ENCODE measurements at regions not wholly inside any gene's neighbourhood (a gene's known extent, or its start where the extent isn't known, plus 50 kb on each side); places are given as distances from the start of the nearest gene placed in this dataset.

GRCh38 chr3:88573472-88573871 is 423.7 kb downstream of the C3orf38 start:
- H3K4me1 ChIP-seq (ENCODE audit: control insufficient read depth, extremely low read depth, insufficient read depth, low read length) = no peaks in the 10 kb centered on the region
- no peak for DNase-seq (ENCODE audit: low read depth in 2 of 2)
- no peak overlapping the region for H3K27ac ChIP-seq (ENCODE audit: insufficient read depth, low read length)
- no peaks in the 10 kb centered on the region for H3K36me3 ChIP-seq (ENCODE audit: control insufficient read depth, insufficient read depth, low read length)
- H4K20me1 ChIP-seq (ENCODE audit: control insufficient read depth, extremely low read depth, insufficient read depth, low read length) = no peaks in the 10 kb centered on the region
- H3K79me2 ChIP-seq (ENCODE audit: control insufficient read depth, insufficient read depth, low read length) = no peaks in the 10 kb centered on the region
- H3K27me3 ChIP-seq (ENCODE audit: control insufficient read depth, insufficient read depth, low read length) = no peaks in the 10 kb centered on the region
- no peak overlapping the region for H3K4me2 ChIP-seq (ENCODE audit: extremely low read depth, insufficient read depth, low read length)
- H3K9ac ChIP-seq (ENCODE audit: insufficient read depth, low read length) = no peak overlapping the region
- H3K9me3 ChIP-seq (ENCODE audit: control insufficient read depth, insufficient read depth, low read depth, low read length) = no peaks in the 10 kb centered on the region
- no peak overlapping the region for H2AFZ ChIP-seq (ENCODE audit: low read length)
- TF ChIP-seq EZH2 (IDR thresholded peaks at IDR 0.05; ENCODE audit: low read length, missing control alignments) (no peak), CTCF (conservative IDR thresholded peaks at IDR 0.05 in 1 of 2, IDR thresholded peaks at IDR 0.05 in 1 of 2; ENCODE audit: low read depth in 1 of 2, low read length in 2 of 2) (no peak)
- H3K4me3 ChIP-seq (replicated peaks in 1 of 4; ENCODE audit: control extremely low read depth in 1 of 4, insufficient read depth in 1 of 4, low read depth in 3 of 4, low read length in 4 of 4) = no peak overlapping the region

GRCh38 chr3:88574146-88574545 is 424.4 kb downstream of the C3orf38 start:
- Histone ChIP-seq H2AFZ (ENCODE audit: low read length) (no peak overlapping the region), H3K4me1 (ENCODE audit: control insufficient read depth, extremely low read depth, insufficient read depth, low read length) (no peaks in the 10 kb centered on the region), H3K4me2 (ENCODE audit: extremely low read depth, insufficient read depth, low read length) (no peak overlapping the region), H3K36me3 (ENCODE audit: control insufficient read depth, insufficient read depth, low read length) (no peaks in the 10 kb centered on the region), H3K4me3 (replicated peaks in 1 of 4; ENCODE audit: control extremely low read depth in 1 of 4, insufficient read depth in 1 of 4, low read depth in 3 of 4, low read length in 4 of 4) (no peak overlapping the region), H3K27me3 (ENCODE audit: control insufficient read depth, insufficient read depth, low read length) (no peaks in the 10 kb centered on the region), H3K9ac (ENCODE audit: insufficient read depth, low read length) (no peak overlapping the region), H3K27ac (ENCODE audit: insufficient read depth, low read length) (no peak overlapping the region), H3K9me3 (ENCODE audit: control insufficient read depth, insufficient read depth, low read depth, low read length) (no peaks in the 10 kb centered on the region), H3K79me2 (ENCODE audit: control insufficient read depth, insufficient read depth, low read length) (no peaks in the 10 kb centered on the region), H4K20me1 (ENCODE audit: control insufficient read depth, extremely low read depth, insufficient read depth, low read length) (no peaks in the 10 kb centered on the region)
- TF ChIP-seq CTCF (conservative IDR thresholded peaks at IDR 0.05 in 1 of 2, IDR thresholded peaks at IDR 0.05 in 1 of 2; ENCODE audit: low read depth in 1 of 2, low read length in 2 of 2) = no peak
- TF ChIP-seq EZH2 (IDR thresholded peaks at IDR 0.05; ENCODE audit: low read length, missing control alignments) = no peak
- DNase-seq (ENCODE audit: low read depth in 2 of 2) = no peak

- Histone ChIP-seq H3K79me2 (ENCODE audit: control insufficient read depth, insufficient read depth, low read length) (no peaks in the 10 kb centered on the region), H3K27ac (ENCODE audit: insufficient read depth, low read length) (no peak overlapping the region), H3K4me3 (replicated peaks in 1 of 4; ENCODE audit: control extremely low read depth in 1 of 4, insufficient read depth in 1 of 4, low read depth in 3 of 4, low read length in 4 of 4) (no peak overlapping the region), H3K9me3 (ENCODE audit: control insufficient read depth, insufficient read depth, low read depth, low read length) (no peaks in the 10 kb centered on the region), H4K20me1 (ENCODE audit: control insufficient read depth, extremely low read depth, insufficient read depth, low read length) (no peaks in the 10 kb centered on the region), H3K36me3 (ENCODE audit: control insufficient read depth, insufficient read depth, low read length) (no peaks in the 10 kb centered on the region), H3K27me3 (ENCODE audit: control insufficient read depth, insufficient read depth, low read length) (no peaks in the 10 kb centered on the region), H3K9ac (ENCODE audit: insufficient read depth, low read length) (no peak overlapping the region), H3K4me1 (ENCODE audit: control insufficient read depth, extremely low read depth, insufficient read depth, low read length) (no peaks in the 10 kb centered on the region), H3K4me2 (ENCODE audit: extremely low read depth, insufficient read depth, low read length) (no peak overlapping the region), H2AFZ (ENCODE audit: low read length) (no peak overlapping the region)
- DNase-seq (ENCODE audit: low read depth in 2 of 2) = no peak
- TF ChIP-seq CTCF (conservative IDR thresholded peaks at IDR 0.05 in 1 of 2, IDR thresholded peaks at IDR 0.05 in 1 of 2; ENCODE audit: low read depth in 1 of 2, low read length in 2 of 2) (no peak), EZH2 (IDR thresholded peaks at IDR 0.05; ENCODE audit: low read length, missing control alignments) (no peak)
Measured at GRCh38 chr3:88584451-88584850, 434.7 kb downstream of the C3orf38 start.
